NT2/D1 (cell line): ENCODE measurements at regions not wholly inside any gene's neighbourhood (a gene's known extent, or its start where the extent isn't known, plus 50 kb on each side); places are given as distances from the start of the nearest gene placed in this dataset.
"Not testable (repeated sequence)": the region's sequence is repeated elsewhere in the genome, so short reads cannot be mapped to it uniquely, and the experiment has no call there.

Experiments used
- SUZ12 ChIP-seq: IDR thresholded peaks from 2 replicates; pipeline ENCODE4 v1.6.1; 2011; ENCODE audit not compliant: insufficient read length, insufficient read depth; ENCODE audit errors: extremely low read depth
- YY1 ChIP-seq: IDR thresholded peaks from 2 replicates; pipeline ENCODE4 v1.6.1; 2011; ENCODE audit not compliant: insufficient read length, insufficient read depth
- ZNF274 ChIP-seq: IDR thresholded peaks from 2 replicates; pipeline ENCODE4 v1.6.1; 2011; ENCODE audit warnings: mild to moderate bottlenecking, low read depth, low read length

DNA sequence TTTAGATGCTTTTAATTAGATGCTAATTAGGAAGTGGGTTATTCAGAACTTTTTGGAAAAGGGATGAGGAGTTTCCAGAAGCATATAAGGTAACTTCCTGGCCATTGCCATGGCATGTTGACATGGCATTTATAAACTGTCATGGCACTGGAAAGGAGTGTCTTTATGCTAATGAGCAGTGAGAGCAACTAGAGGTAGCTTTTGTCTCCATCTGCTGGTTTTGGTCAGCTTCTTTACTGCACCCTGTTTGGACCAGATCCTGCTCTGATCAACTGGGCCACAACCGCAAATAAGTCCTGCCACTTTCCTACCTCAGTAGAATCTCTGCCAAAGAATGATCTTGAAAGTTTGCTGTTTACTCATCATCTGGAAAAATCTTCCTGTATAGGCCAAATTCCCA is 193.6 kb downstream of the FAM72C start:
- not testable (repeated sequence) for TF ChIP-seq YY1, ZNF274, SUZ12
